ENCODE measurements at regions not wholly inside any gene's neighbourhood (a gene's known extent, or its start where the extent isn't known, plus 50 kb on each side); places are given as distances from the start of the nearest gene placed in this dataset.

GRCh38 chr6:144481527-144481926 lies 196.4 kb downstream of the UTRN start:
- BruUV-seq (replicated peaks) = no TSS peak
- H3K79me2 ChIP-seq (ENCODE audit: insufficient read depth, low read length) = no peaks in the 10 kb centered on the region
- peak; percentile 37 for ATAC-seq
- intact Hi-C loops (cut with micrococcal nuclease; ENCODE audit: unreplicated experiment) (loop anchor here (5.0 kb wide), 1 partner anchor 904 kb away; no protein-coding TSS in a partner anchor), in situ Hi-C loops (cut with HindIII; ENCODE audit: extremely low pct_ligation_motif_present, low pct_unique_long_range_greater_than_20kb) (loop anchor here (5.0 kb wide), 1 partner anchor 374 kb away; no protein-coding TSS in a partner anchor)
- DNase-seq (ENCODE audit: low spot score) = no peak
- peaks cover 28 to 66% of the 10 kb centered on the region in 2 experiments for H3K36me3 ChIP-seq (replicated peaks in 1 of 2; ENCODE audit: control insufficient read depth in 1 of 2, insufficient read depth in 2 of 2, low read length in 2 of 2)
- FAIRE-seq = no peak
- H3K27ac ChIP-seq (ENCODE audit: extremely low read length, insufficient read depth, low read length) = no peak overlapping the region
- no peak overlapping the region for H3K4me3 ChIP-seq (replicated peaks in 1 of 3; ENCODE audit: insufficient read depth in 1 of 3, low read depth in 2 of 3, low read length in 3 of 3)
- H3K4me2 ChIP-seq (ENCODE audit: low read depth, low read length) = no peak overlapping the region
- H3K9ac ChIP-seq (ENCODE audit: insufficient read depth, low read depth, low read length) = no peak overlapping the region
- ChIA-PET CTCF (ENCODE audit: low intra/inter-chr PET ratio, low total read pairs) (interaction anchor here (2.2 to 2.6 kb wide), 2 partner anchors 266 to 376 kb away, joined by 13 to 19 read pairs; no protein-coding TSS in a partner anchor), POLR2A (interaction anchor here (0.6 kb wide), 1 partner anchor 196 kb away, joined by 3 read pairs; the partner anchor contains the start of gene UTRN)
- no peaks in the 10 kb centered on the region for H4K20me1 ChIP-seq (ENCODE audit: insufficient read depth, low read length)
- H3K4me1 ChIP-seq (ENCODE audit: insufficient read depth, low read length) = peaks cover 14% of the 10 kb centered on the region
- 81% methylated on average over 6 of the region's 6 CpGs for WGBS (ENCODE audit: low lambda C conversion rate)
- H3K27me3 ChIP-seq (ENCODE audit: control insufficient read depth in 1 of 2, insufficient read depth in 2 of 2, low read length in 2 of 2) = no peaks in the 10 kb centered on the region
- H3K9me3 ChIP-seq (ENCODE audit: low read length) = no peaks in the 10 kb centered on the region
- no peak overlapping the region for H2AFZ ChIP-seq (ENCODE audit: low read length)
- TF ChIP-seq ZNF609 (CRISPR knock-in tag; IDR thresholded peaks at IDR 0.05; ENCODE audit: borderline replicate concordance) (no peak), ATF1 (CRISPR knock-in tag; IDR thresholded peaks at IDR 0.05) (no peak), JUND (CRISPR knock-in tag; IDR thresholded peaks at IDR 0.05) (no peak), ZNF317 (CRISPR knock-in tag; IDR thresholded peaks at IDR 0.05) (no peak), ZMAT5 (CRISPR knock-in tag; IDR thresholded peaks at IDR 0.05; ENCODE audit: borderline replicate concordance, low read depth) (no peak), ZNF772 (CRISPR knock-in tag; IDR thresholded peaks at IDR 0.05) (no peak), ZNF414 (CRISPR knock-in tag; IDR thresholded peaks at IDR 0.05) (no peak), SIX4 (CRISPR knock-in tag; IDR thresholded peaks at IDR 0.05) (no peak), NR0B2 (CRISPR knock-in tag; IDR thresholded peaks at IDR 0.05) (no peak), BHLHE40 (IDR thresholded peaks at IDR 0.05; ENCODE audit: low read length) (no peak), ZNF280B (CRISPR knock-in tag; IDR thresholded peaks at IDR 0.05; ENCODE audit: borderline replicate concordance) (no peak), TAF1 (CRISPR knock-in tag; IDR thresholded peaks at IDR 0.05) (no peak), SIX1 (CRISPR knock-in tag; IDR thresholded peaks at IDR 0.05; ENCODE audit: borderline replicate concordance) (no peak), DRAP1 (CRISPR knock-in tag; IDR thresholded peaks at IDR 0.05) (no peak), ZNF335 (CRISPR knock-in tag; IDR thresholded peaks at IDR 0.05) (no peak), ERF (CRISPR knock-in tag; IDR thresholded peaks at IDR 0.05) (no peak), KLF9 (CRISPR knock-in tag; IDR thresholded peaks at IDR 0.05; ENCODE audit: low read depth) (no peak)

Data from HepG2 (cell line).